ENCODE measurements at regions not wholly inside any gene's neighbourhood (a gene's known extent, or its start where the extent isn't known, plus 50 kb on each side); places are given as distances from the start of the nearest gene placed in this dataset.

GRCh38 chr1:42037161-42037560, 116.0 kb upstream of the GUCA2B start:
- H3K4me3 ChIP-seq (replicated peaks; ENCODE audit: low read depth, low read length): no peak overlapping the region
- DNase-seq (ENCODE audit: extremely low read depth, low read depth): no peak
- TF ChIP-seq CTCF (IDR thresholded peaks at IDR 0.05; ENCODE audit: low read depth, low read length, missing control alignments): no peak

- H3K4me3 ChIP-seq (replicated peaks; ENCODE audit: low read depth, low read length): peak overlapping the region; percentile 64
- peak; percentile 64 for DNase-seq (ENCODE audit: extremely low read depth, low read depth)
- no peak for TF ChIP-seq CTCF (IDR thresholded peaks at IDR 0.05; ENCODE audit: low read depth, low read length, missing control alignments)
Observed at GRCh38 chr1:42035830-42036604, 117.2 kb upstream of the GUCA2B start.

DNA sequence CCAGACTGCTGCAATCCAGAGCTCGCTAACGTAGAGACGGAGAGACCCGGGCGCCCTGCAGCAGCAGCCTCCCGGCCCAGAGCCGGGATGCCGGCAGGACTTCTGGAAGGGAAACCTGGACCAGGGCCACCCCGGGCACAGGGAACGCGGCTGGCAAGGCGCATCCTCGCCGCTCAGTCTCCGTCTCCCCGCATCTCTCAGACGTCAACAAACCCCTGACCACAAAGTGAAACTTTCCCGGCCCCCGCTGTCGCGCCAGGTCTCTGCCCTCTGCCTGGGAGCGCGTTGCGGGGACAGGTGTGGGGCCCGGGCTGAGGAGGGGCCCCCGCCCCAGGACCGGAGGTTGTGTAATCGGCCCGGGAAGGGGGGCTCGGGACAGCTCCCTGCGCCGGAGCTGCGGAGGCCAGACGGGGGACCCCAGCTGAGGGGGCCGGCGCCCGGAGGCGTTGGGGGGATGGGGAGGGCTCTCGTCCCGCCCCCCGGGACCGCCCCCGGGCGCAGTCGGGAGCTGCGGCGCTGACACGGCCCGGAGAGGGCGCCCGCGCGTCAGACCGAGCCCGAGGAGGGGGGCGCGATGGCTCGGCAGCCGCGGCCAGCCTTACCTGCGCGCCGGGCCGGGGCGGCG, 116.6 kb upstream of the HIVEP3 start:
- no peak for DNase-seq (ENCODE audit: extremely low read depth, low read depth)
- peak; percentile 22 for TF ChIP-seq CTCF (IDR thresholded peaks at IDR 0.05; ENCODE audit: low read depth, low read length, missing control alignments)
- H3K4me3 ChIP-seq (replicated peaks; ENCODE audit: low read depth, low read length): peak overlapping the region; percentile 64

DNA sequence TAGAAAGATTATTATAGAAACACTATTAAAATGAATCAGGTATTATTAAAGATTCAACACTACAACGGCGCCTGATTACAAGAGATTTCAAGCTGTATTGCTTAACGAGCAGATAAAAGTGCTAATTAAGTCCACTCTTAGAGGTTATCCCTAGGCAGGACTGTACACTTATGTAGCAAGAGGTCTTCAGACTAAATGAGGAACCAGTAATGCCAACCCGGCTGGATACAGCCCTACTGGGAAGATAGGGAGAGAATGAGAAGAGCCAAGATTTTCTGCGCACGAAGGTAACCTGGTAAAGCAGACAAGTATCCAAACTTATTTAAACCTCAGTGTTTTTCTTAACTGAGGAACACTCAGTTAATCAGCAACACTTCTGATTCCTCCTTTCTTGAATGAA, 115.7 kb upstream of the HIVEP3 start:
- no peak overlapping the region; the same call in 1 of the 2 replicates for H3K4me3 ChIP-seq (replicated peaks; ENCODE audit: low read depth, low read length)
- no peak for TF ChIP-seq CTCF (IDR thresholded peaks at IDR 0.05; ENCODE audit: low read depth, low read length, missing control alignments)
- no peak for DNase-seq (ENCODE audit: extremely low read depth, low read depth)

DNA sequence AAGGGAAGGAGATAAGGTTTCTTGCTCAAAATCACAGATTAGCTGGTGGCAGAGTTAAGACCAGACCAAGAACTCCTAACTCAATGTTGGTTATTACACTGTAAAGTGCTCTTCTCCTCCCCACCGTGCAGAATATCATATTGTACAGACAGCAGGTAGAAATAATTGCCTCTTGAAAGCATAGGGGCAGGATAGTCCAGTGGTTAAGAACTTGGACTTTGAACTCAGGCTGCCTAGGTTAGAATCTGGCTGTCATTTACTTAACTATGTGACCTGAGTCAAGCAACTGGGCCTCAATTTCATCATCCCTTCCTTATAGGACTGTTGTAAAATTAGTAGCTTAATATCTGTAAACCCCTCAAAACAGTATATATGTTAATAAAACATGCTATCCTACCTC, 114.9 kb upstream of the HIVEP3 start:
- H3K4me3 ChIP-seq (replicated peaks; ENCODE audit: low read depth, low read length): no peak overlapping the region
- no peak for TF ChIP-seq CTCF (IDR thresholded peaks at IDR 0.05; ENCODE audit: low read depth, low read length, missing control alignments)
- DNase-seq (ENCODE audit: extremely low read depth, low read depth): no peak

- no peak for DNase-seq (ENCODE audit: extremely low read depth, low read depth)
- no peak for TF ChIP-seq CTCF (IDR thresholded peaks at IDR 0.05; ENCODE audit: low read depth, low read length, missing control alignments)
- H3K4me3 ChIP-seq (replicated peaks; ENCODE audit: low read depth, low read length): no peak overlapping the region
Observed at GRCh38 chr1:42017730-42018129, 99.0 kb upstream of the HIVEP3 start.

Measured in HFF-Myc (cell line).